K562 (cell line): ENCODE measurements at regions not wholly inside any gene's neighbourhood (a gene's known extent, or its start where the extent isn't known, plus 50 kb on each side); places are given as distances from the start of the nearest gene placed in this dataset.
A peak's percentile ranks its signal among the peaks of the same experiment; 100 is the strongest.

Experiments
- ATF3 ChIP-seq, 2 experiments: fragments of 450-650 bp in 1 of 2; sonication (generic) in 1 of 2; formaldehyde crosslinking in 1 of 2; IDR thresholded peaks in 1 of 2; conservative IDR thresholded peaks in 1 of 2; 2 replicates each; pipeline versions ENCODE4 v1.6.1 to v1.8.1; 2016 to 2023; ENCODE audit warnings: mild to moderate bottlenecking in 2 of 2, moderate library complexity in 2 of 2, inconsistent platforms in 1 of 2, missing genetic modification reagents in 1 of 2
- CTCF ChIP-seq, 3 experiments: IDR thresholded peaks in 2 of 3; conservative IDR thresholded peaks in 1 of 3; 2 replicates each; pipeline ENCODE4 v1.5.1; 2011 to 2012; ENCODE audit warnings: low read length in 3 of 3, mild to moderate bottlenecking in 3 of 3, control low read depth in 2 of 3, improper control_type of control experiment in 1 of 3, inconsistent platforms in 1 of 3, low read depth in 1 of 3, mixed read lengths in 1 of 3, moderate library complexity in 1 of 3; ENCODE audit not compliant: insufficient read depth in 2 of 3
- FOXA1 ChIP-seq: fragments of 450-650 bp; IDR thresholded peaks from 2 replicates; pipeline ENCODE4 v1.6.1; 2016; ENCODE audit warnings: mild to moderate bottlenecking, borderline replicate concordance
- MAZ ChIP-seq, 2 experiments: fragments of 450-650 bp in 1 of 2; sonication (generic) in 1 of 2; formaldehyde crosslinking; IDR thresholded peaks in 1 of 2; conservative IDR thresholded peaks in 1 of 2; 2 replicates each; pipeline versions ENCODE4 v1.4.0 to v1.5.0; 2020; ENCODE audit warnings: mild to moderate bottlenecking in 1 of 2, missing genetic modification reagents in 1 of 2
- ZMIZ1 ChIP-seq, 2 experiments: fragments of 150-350 bp in 1 of 2; IDR thresholded peaks; 2 replicates each; pipeline ENCODE4 v1.6.1; 2012 to 2016; ENCODE audit warnings: low read depth in 2 of 2, low read length in 2 of 2, mild to moderate bottlenecking in 1 of 2, moderate library complexity in 1 of 2
- ZNF551 ChIP-seq: fragments of 250-450 bp; sonication (Bioruptor Pico); IDR thresholded peaks from 2 replicates; pipeline ENCODE4 v1.5.0; 2021; ENCODE audit warnings: mild to moderate bottlenecking, moderate library complexity

GRCh38 chr3:107927361-107928083 is 163.3 kb downstream of the CD47 start (continued):
- TF ChIP-seq ZMIZ1 (IDR thresholded peaks at IDR 0.05; ENCODE audit: low read depth in 2 of 2, low read length in 2 of 2) (no peak), FOXA1 (no peak), CTCF (IDR thresholded peaks at IDR 0.05 in 2 of 3, conservative IDR thresholded peaks at IDR 0.05 in 1 of 3; ENCODE audit: insufficient read depth in 2 of 3, low read depth in 1 of 3, low read length in 3 of 3) (peak; percentile 57 to 77 (median 74)), ZNF551 (CRISPR knock-in tag) (no peak), MAZ (CRISPR knock-in tag; conservative IDR thresholded peaks at IDR 0.05 in 1 of 2, IDR thresholded peaks at IDR 0.05 in 1 of 2) (no peak), ATF3 (IDR thresholded peaks at IDR 0.05) (0 out of 2 replicates have a peak, but pooled peaks have one; percentile 14), ATF3 (CRISPR knock-in tag; conservative IDR thresholded peaks at IDR 0.05) (no peak)
- TF ChIP-seq, all 486 proteins: peak for 10
